LNCaP clone FGC (cell line): ENCODE measurements at regions not wholly inside any gene's neighbourhood (a gene's known extent, or its start where the extent isn't known, plus 50 kb on each side); places are given as distances from the start of the nearest gene placed in this dataset.

ENCODE experiments used
- DNase-seq: peaks from one replicate; pipeline ENCODE4 v3.0.0-alpha.2; 2011; ENCODE audit warnings: low read depth
- H3K4me3 ChIP-seq: 2 replicates; pipeline ENCODE4 v1.5.1; 2011; ENCODE audit warnings: mild to moderate bottlenecking, low read depth, low read length, control low read depth
- CTCF ChIP-seq: IDR thresholded peaks from 2 replicates; pipeline ENCODE4 v1.5.1; 2012; ENCODE audit warnings: mild to moderate bottlenecking; ENCODE audit not compliant: control insufficient read depth, insufficient read depth; ENCODE audit errors: extremely low read depth

GRCh38 chr10:31749301-31749700 lies 179.3 kb downstream of the ARHGAP12 start:
- H3K4me3 ChIP-seq: no peak overlapping the region
- no peak for DNase-seq
- TF ChIP-seq CTCF: no peak

GRCh38 chr10:31745612-31746376 lies 182.8 kb downstream of the ARHGAP12 start:
- no peak for TF ChIP-seq CTCF
- no peak overlapping the region for H3K4me3 ChIP-seq
- DNase-seq: no peak

DNA sequence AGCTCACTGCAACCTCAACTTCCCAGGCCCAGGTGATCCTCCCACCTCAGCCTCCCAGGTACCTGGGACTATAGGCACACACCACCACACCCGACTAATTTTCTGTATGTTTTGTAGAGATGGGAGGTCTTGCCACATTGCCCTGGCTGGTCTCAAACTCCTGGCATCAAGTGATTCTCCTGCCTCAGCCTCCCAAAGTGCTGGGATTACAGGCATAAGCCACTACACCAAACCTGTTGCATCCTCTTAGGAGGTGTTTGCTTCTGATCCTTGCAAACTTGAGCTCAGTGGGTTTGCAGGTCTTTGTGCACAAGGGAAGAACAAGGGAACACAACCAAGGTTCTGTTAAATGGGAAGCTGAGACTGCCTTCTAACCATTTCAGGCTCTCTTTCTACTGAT lies 184.6 kb downstream of the ARHGAP12 start:
- no peak for TF ChIP-seq CTCF
- no peak overlapping the region for H3K4me3 ChIP-seq
- DNase-seq: no peak

GRCh38 chr10:31742255-31742654 lies 186.4 kb downstream of the ARHGAP12 start:
- H3K4me3 ChIP-seq: no peak overlapping the region
- no peak for TF ChIP-seq CTCF
- no peak for DNase-seq

DNA sequence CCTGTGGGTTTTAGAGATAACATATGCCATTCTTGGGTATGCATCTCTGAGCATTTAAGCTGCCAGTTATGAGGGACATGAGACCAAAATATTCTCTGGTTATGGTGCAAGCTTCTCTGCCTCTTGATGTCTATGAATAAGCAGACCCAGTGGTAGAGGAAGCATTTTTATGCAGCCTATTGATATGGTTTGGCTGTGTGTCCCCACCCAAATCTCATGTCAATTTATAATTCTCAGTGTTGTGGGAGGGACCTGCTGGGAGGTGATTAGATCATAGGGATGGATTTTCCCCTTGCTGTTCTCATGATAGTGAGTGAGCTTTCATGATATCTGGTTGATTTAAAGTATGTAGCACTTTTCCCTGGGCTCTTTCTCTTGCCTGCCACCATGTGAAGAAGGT lies 187.2 kb downstream of the ARHGAP12 start:
- DNase-seq: no peak
- no peak overlapping the region for H3K4me3 ChIP-seq
- no peak for TF ChIP-seq CTCF

GRCh38 chr10:31739711-31740110 lies 188.9 kb downstream of the ARHGAP12 start:
- no peak for DNase-seq
- TF ChIP-seq CTCF: no peak

DNA sequence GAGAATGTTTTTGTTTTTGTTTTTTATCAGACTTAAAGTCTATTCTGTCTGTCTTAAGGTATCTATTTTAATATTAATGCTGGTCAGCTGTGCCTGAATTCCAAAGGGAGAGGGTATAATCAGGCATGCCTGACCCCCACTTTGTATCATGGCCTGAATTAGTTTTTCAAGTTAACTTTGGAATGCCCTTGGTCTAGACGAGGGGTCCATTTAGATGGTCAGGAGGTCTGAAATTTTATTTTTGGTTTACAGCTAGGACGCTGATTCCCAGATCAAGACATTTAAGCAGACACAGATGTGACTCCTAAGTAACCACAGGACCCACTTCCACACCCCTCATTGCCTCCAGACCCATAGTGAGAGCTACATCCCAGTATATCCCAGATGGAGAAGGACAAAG lies 189.5 kb downstream of the ARHGAP12 start:
- TF ChIP-seq CTCF: no peak
- DNase-seq: no peak
- H3K4me3 ChIP-seq: no peak overlapping the region

More at GRCh38 chr10:31739711-31740110, 188.9 kb downstream of the ARHGAP12 start:
- no peak overlapping the region for H3K4me3 ChIP-seq
